ENCODE measurements at regions not wholly inside any gene's neighbourhood (a gene's known extent, or its start where the extent isn't known, plus 50 kb on each side); places are given as distances from the start of the nearest gene placed in this dataset.

DNA sequence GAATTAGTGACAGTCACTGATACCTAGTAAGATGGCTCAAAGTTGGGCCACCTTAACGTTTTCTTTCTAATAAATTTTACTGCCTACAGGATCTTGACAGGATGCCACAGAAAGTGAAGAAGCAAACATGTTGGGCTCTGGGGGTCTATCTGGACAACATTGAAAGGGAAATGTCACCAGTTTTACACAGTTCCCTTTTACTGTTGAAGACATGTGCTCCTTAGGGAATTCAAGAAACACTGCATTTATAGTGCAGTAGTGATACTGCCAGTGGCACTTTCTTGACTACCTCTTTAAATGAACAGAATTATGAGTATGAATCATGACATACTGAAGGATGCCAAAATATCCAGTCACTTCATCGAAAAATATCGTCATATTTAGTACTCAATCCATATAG, 269.3 kb upstream of the SYT10 start:
- TF ChIP-seq, protein P1, sequence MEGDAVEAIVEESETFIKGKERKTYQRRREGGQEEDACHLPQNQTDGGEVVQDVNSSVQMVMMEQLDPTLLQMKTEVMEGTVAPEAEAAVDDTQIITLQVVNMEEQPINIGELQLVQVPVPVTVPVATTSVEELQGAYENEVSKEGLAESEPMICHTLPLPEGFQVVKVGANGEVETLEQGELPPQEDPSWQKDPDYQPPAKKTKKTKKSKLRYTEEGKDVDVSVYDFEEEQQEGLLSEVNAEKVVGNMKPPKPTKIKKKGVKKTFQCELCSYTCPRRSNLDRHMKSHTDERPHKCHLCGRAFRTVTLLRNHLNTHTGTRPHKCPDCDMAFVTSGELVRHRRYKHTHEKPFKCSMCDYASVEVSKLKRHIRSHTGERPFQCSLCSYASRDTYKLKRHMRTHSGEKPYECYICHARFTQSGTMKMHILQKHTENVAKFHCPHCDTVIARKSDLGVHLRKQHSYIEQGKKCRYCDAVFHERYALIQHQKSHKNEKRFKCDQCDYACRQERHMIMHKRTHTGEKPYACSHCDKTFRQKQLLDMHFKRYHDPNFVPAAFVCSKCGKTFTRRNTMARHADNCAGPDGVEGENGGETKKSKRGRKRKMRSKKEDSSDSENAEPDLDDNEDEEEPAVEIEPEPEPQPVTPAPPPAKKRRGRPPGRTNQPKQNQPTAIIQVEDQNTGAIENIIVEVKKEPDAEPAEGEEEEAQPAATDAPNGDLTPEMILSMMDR (IDR thresholded peaks at IDR 0.05): no peak
- no peak for TF ChIP-seq POLR2A (IDR thresholded peaks at IDR 0.05)
